NB4 (cell line): ENCODE measurements at regions not wholly inside any gene's neighbourhood (a gene's known extent, or its start where the extent isn't known, plus 50 kb on each side); places are given as distances from the start of the nearest gene placed in this dataset.
"Not testable (repeated sequence)": the region's sequence is repeated elsewhere in the genome, so short reads cannot be mapped to it uniquely, and the experiment has no call there.

Source experiments
- DNase-seq: peaks from one replicate; pipeline ENCODE4 v3.0.0; 2010; ENCODE audit warnings: low read depth
- H3K4me3 ChIP-seq: one replicate; pipeline ENCODE4 v1.5.1; 2011; ENCODE audit warnings: mild to moderate bottlenecking, low read depth, low read length, moderate library complexity
- MYC ChIP-seq: IDR thresholded peaks from 2 replicates; pipeline ENCODE4 v1.6.1; 2011; ENCODE audit warnings: low read depth, low read length
- POLR2A ChIP-seq: IDR thresholded peaks from 2 replicates; pipeline ENCODE4 v1.6.1; 2011; ENCODE audit warnings: mild to moderate bottlenecking; ENCODE audit not compliant: insufficient read length; ENCODE audit errors: extremely low read depth
- TF ChIP-seq, protein P1 (sequence below): IDR thresholded peaks from 2 replicates; pipeline ENCODE4 v1.6.1; 2011; ENCODE audit warnings: low read depth, low read length
- TF ChIP-seq, protein P2 (sequence below): IDR thresholded peaks from one replicate; pipeline ENCODE4 v1.5.1; 2012; ENCODE audit warnings: low read depth, low read length

DNA sequence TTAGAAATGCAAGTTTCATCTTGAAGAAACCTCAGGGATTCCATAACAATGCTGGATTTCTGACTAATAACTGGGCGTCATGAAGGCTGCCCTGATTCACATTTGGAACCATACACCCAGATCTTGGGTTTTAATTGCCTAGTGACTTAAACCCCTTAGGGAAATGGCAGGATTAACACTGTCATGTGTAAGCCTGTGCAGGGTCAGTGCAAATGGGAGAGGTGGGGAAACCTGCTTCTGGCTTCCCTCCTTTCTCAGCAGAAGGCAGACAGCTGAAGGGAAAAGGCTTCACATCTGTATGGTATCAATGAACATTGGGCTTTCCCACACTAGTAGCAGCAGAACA, 364.2 kb downstream of the ANKRD30A start:
- no peak overlapping the region for H3K4me3 ChIP-seq
- TF ChIP-seq, protein P1, sequence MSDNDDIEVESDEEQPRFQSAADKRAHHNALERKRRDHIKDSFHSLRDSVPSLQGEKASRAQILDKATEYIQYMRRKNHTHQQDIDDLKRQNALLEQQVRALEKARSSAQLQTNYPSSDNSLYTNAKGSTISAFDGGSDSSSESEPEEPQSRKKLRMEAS, result no peak
- TF ChIP-seq MYC, result no peak
- TF ChIP-seq POLR2A, result no peak
- TF ChIP-seq, protein P2, sequence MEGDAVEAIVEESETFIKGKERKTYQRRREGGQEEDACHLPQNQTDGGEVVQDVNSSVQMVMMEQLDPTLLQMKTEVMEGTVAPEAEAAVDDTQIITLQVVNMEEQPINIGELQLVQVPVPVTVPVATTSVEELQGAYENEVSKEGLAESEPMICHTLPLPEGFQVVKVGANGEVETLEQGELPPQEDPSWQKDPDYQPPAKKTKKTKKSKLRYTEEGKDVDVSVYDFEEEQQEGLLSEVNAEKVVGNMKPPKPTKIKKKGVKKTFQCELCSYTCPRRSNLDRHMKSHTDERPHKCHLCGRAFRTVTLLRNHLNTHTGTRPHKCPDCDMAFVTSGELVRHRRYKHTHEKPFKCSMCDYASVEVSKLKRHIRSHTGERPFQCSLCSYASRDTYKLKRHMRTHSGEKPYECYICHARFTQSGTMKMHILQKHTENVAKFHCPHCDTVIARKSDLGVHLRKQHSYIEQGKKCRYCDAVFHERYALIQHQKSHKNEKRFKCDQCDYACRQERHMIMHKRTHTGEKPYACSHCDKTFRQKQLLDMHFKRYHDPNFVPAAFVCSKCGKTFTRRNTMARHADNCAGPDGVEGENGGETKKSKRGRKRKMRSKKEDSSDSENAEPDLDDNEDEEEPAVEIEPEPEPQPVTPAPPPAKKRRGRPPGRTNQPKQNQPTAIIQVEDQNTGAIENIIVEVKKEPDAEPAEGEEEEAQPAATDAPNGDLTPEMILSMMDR, result no peak
- no peak for DNase-seq

DNA sequence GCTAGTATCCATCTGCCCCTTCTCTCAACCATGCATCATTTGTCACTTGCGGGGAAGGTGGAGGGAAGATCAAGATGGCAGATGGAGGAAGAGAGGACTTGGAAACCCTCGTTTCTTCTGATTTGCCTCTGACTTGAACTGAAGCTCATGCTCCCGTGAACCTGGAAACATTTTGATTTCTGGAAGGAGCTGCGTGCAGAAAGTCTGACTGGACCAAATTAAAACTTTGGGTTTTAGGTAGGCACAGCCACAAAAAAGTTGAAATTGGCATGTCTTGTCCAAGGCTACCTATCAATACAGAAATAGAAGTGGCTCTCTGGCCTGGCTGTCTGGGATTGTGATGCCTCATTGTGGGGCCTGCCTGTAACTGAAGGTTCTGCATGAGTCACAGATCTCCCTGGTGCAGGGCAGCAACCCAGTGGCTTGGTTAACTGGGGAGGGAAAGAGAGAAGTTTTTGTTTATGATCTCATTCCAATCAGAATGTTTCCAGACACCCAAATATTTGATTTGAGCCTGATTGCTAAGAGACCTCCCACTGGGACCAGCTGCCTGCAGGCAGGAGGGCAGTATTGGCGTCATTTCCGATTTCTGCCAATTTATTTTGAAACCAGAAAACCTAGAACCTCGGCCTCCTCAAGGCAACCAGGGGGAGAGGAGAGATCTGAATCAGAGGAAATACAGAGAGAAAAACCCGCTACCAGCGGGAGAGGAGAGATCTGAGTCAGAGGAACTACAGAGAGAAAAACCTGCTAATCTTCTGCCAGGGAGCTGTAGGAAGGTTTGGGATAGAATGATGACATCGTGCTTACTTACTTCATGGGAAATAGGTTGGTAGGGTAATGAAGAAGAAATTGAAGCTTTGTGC, 363.6 kb downstream of the ANKRD30A start:
- H3K4me3 ChIP-seq, result no peak overlapping the region
- peak; percentile 99 for DNase-seq
- TF ChIP-seq, protein P2, result no peak
- TF ChIP-seq, protein P1, result peak; percentile 85
- TF ChIP-seq POLR2A (no peak), MYC (peak; percentile 78)

DNA sequence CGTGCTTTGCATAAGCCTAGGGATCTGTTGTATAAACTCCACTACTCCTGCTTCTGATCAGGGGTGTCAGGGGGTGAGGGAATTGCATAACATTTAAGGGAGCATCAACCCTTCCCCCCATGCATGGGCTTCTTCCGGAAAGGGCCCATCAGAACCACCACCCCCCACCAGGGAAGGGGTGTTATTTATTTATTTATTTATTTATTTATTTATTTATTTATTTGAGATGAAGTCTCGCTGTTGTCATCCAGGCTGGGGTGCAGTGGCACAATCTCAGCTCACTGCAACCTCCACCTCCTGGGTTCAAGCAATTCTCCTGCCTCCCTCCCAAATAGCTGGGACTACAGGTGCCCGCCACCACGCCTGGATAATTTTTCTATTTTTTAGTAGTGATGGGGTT, 355.2 kb downstream of the ANKRD30A start:
- not testable (repeated sequence) for DNase-seq, H3K4me3 ChIP-seq

DNA sequence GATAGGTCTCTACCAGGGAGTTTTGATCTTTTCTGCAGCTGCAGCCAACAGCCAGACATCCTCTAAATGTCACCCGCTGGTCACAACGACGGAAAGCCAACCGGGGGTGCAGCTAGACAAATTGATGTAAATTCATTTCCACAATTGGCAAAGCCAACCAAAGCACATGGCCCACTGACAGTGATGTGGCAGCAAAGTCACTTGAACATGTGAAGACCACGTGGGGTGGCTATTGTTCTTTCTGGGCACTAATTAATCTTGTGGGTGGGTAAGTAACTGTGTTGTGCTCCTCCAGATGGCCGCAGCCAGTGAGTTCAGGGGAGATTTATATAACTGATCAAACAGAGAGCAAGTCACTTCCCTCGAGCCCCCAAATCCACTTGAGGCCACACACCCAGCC, 354.1 kb downstream of the ANKRD30A start:
- DNase-seq, result peak; percentile 41
- no peak for TF ChIP-seq POLR2A
- peak; percentile 59 for TF ChIP-seq MYC
- TF ChIP-seq, protein P2, result no peak
- TF ChIP-seq, protein P1, result peak; percentile 95
- H3K4me3 ChIP-seq, result no peak overlapping the region

DNA sequence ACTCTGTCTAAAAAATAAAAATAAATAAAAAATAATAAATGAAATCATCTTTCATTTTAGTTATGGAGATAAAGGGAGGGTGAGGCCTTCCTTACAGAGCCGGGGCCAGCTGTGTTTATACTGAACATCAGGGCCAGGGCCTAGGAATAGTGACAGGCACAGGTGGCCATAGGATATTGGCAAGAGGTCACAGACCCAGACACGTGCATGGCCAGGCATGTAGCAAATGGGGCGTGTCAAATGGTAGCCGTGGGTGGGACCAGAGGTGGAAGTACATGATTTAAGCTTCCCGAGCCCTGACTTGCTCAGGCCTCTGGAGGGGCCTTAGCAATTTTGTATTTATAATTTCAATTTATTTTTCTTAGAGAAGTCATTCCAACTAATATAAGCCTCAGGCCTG, 353.0 kb downstream of the ANKRD30A start:
- H3K4me3 ChIP-seq, result no peak overlapping the region
- no peak for DNase-seq
- no peak for TF ChIP-seq POLR2A
- TF ChIP-seq, protein P1, result no peak

DNA sequence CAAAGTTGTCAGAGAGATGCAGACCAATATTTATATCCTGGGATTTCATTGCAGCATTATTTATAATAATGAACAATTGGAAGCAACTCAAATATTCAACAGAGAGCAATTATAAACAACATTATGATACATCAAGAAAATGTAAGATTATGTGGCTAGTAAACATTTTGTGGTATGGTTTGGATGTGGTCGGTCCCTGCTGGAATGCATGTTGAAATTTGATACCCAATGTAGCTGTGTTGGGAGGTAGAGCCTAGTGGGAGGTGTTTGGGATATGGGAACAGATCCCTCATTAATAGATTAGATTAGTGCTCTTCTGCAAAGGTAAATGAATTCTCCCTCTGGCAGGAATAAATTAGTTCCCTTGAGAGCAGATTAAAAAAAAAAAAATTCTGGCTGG, 350.9 kb downstream of the ANKRD30A start:
- no peak overlapping the region for H3K4me3 ChIP-seq
- no peak for DNase-seq
- TF ChIP-seq MYC (no peak), POLR2A (no peak)
- TF ChIP-seq, protein P1, result no peak
- TF ChIP-seq, protein P2, result no peak

DNA sequence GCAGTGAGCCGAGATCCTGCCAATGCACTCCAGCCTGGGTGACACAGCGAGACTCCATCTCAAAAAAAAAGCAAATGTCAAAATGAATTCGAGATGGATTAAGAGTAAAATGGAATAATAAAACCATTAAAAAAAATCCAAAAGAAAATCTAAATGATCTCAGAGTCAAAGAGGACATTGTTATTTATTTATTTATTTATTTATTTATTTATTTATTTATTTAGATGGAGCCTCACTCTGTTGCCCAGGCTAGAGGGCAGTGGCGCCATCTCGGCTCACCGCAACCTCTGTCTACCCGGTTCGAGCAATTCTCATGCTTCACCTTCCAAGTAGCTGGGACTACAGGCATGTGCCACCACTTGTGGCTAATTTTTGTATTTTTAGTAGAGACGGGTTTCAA, 349.2 kb downstream of the ANKRD30A start:
- no peak overlapping the region for H3K4me3 ChIP-seq
- no peak for TF ChIP-seq MYC
- TF ChIP-seq POLR2A, result no peak
- TF ChIP-seq, protein P1, result no peak
- TF ChIP-seq, protein P2, result no peak
- DNase-seq, result no peak
